ENCODE measurements at regions not wholly inside any gene's neighbourhood (a gene's known extent, or its start where the extent isn't known, plus 50 kb on each side); places are given as distances from the start of the nearest gene placed in this dataset.

DNA sequence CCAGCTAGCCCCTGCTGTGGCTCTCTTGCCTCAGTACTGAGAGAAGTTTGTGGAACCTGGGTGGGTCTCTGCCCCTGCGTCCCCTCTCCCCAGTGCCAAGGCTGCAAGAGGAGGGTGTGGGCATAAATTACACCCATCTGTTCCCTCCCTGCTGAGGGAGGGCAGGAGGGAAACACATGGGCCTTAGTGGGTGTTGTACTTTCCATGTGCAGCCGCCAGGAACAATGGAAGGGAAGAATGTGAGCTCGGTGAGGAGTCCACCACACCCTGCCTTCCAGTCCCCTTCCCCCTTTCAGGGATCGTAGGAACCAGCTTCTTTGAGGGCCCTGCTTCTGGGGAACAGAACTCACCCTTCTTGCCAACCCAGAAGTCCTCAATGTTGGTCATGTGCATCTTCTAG lies 138.2 kb upstream of the KLF4 start:
- no peak for DNase-seq
- H2BK15ac ChIP-seq (ENCODE audit: low read depth, low read length) = no peak overlapping the region
- peaks cover 41 to 42% of the 10 kb centered on the region in 2 experiments for H3K4me1 Mint-ChIP-seq
- H3T11ph ChIP-seq (ENCODE audit: low read length) = no peak overlapping the region
- H4K8ac ChIP-seq (replicated peaks; ENCODE audit: insufficient read length, low read depth, low read length) = no peak overlapping the region
- H2BK5ac ChIP-seq (ENCODE audit: insufficient read length, low read length) = no peak overlapping the region
- no peak overlapping the region for H2BK12ac ChIP-seq (ENCODE audit: insufficient read length, low read depth, low read length)
- H2AFZ ChIP-seq (ENCODE audit: low read length) = no peak overlapping the region
- H3K9ac ChIP-seq (ENCODE audit: extremely low read depth, insufficient read length, low read length) = no peak overlapping the region
- H2AK5ac ChIP-seq (ENCODE audit: insufficient read length, low read length) = no peak overlapping the region
- H4K20me1 ChIP-seq (ENCODE audit: control insufficient read depth, insufficient read depth, insufficient read length) = no peaks in the 10 kb centered on the region
- peak overlapping the region in 2 of 3 experiments; percentile 44 to 59; a peak in 1 of 7 replicates for H3K27ac Mint-ChIP-seq
- H3K23me2 ChIP-seq (ENCODE audit: insufficient read length, low read depth, low read length, poor library complexity, severe bottlenecking) = no peaks in the 10 kb centered on the region
- no peak overlapping the region for H3K27ac ChIP-seq (ENCODE audit: insufficient read length, low read depth, low read length)
- no peaks in the 10 kb centered on the region for H3K79me2 ChIP-seq (ENCODE audit: insufficient read depth, low read length)
- peaks cover 5% of the 10 kb centered on the region for H3K27me3 Mint-ChIP-seq (ENCODE audit: low read depth)
- H3K4me2 ChIP-seq (ENCODE audit: insufficient read depth, insufficient read length, low read length) = no peak overlapping the region
- no peaks in the 10 kb centered on the region; a peak in 1 of 5 replicates for H3K9me3 Mint-ChIP-seq
- no peak overlapping the region for H3K56ac ChIP-seq (ENCODE audit: insufficient read length, low read depth, low read length)
- no peak overlapping the region for H4K91ac ChIP-seq (ENCODE audit: insufficient read length, low read depth, low read length)
- peaks cover 12% of the 10 kb centered on the region; the same call in 1 of the 2 replicates for H3K4me1 ChIP-seq (ENCODE audit: insufficient read depth, low read length)
- H3K23ac ChIP-seq (ENCODE audit: insufficient read length, low read depth, low read length) = no peak overlapping the region
- H2BK20ac ChIP-seq (ENCODE audit: low read depth, low read length, poor library complexity, severe bottlenecking) = no peak overlapping the region
- H3K4me3 Mint-ChIP-seq = no peak overlapping the region
- H3K9me3 ChIP-seq (ENCODE audit: control insufficient read depth, low read depth, low read length) = no peaks in the 10 kb centered on the region
- H2BK120ac ChIP-seq (ENCODE audit: low read depth, low read length, poor library complexity, severe bottlenecking) = no peak overlapping the region
- no peak overlapping the region for H3K4ac ChIP-seq (ENCODE audit: low read depth, low read length)
- no CpG with 5 or more reads among the region's 4 CpGs for WGBS (ENCODE audit: extremely low coverage, insufficient read length, low lambda C conversion rate)
- no peaks in the 10 kb centered on the region for H3K27me3 ChIP-seq (ENCODE audit: insufficient read depth, low read length)
- no peak overlapping the region for H4K5ac ChIP-seq (ENCODE audit: insufficient read length, low read depth, low read length)
- no peaks in the 10 kb centered on the region; a peak in 1 of 7 replicates for H3K36me3 Mint-ChIP-seq (ENCODE audit: insufficient read depth in 1 of 3, low read depth in 3 of 3)
- no peak overlapping the region for H3K18ac ChIP-seq (ENCODE audit: insufficient read length, low read depth, low read length)
- TF ChIP-seq, protein P1, sequence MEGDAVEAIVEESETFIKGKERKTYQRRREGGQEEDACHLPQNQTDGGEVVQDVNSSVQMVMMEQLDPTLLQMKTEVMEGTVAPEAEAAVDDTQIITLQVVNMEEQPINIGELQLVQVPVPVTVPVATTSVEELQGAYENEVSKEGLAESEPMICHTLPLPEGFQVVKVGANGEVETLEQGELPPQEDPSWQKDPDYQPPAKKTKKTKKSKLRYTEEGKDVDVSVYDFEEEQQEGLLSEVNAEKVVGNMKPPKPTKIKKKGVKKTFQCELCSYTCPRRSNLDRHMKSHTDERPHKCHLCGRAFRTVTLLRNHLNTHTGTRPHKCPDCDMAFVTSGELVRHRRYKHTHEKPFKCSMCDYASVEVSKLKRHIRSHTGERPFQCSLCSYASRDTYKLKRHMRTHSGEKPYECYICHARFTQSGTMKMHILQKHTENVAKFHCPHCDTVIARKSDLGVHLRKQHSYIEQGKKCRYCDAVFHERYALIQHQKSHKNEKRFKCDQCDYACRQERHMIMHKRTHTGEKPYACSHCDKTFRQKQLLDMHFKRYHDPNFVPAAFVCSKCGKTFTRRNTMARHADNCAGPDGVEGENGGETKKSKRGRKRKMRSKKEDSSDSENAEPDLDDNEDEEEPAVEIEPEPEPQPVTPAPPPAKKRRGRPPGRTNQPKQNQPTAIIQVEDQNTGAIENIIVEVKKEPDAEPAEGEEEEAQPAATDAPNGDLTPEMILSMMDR (conservative IDR thresholded peaks at IDR 0.05) = 0 out of 3 replicates have a peak, but pooled peaks have one; percentile 9
- H3K79me1 ChIP-seq (ENCODE audit: insufficient read depth, low read depth, low read length, poor library complexity, severe bottlenecking) = no peaks in the 10 kb centered on the region
- H3K14ac ChIP-seq (ENCODE audit: insufficient read depth, low read length) = no peak overlapping the region
